GM18502 (cell line): ENCODE measurements at regions not wholly inside any gene's neighbourhood (a gene's known extent, or its start where the extent isn't known, plus 50 kb on each side); places are given as distances from the start of the nearest gene placed in this dataset.

Experiments
- ATAC-seq: cut with Tn5 transposase; IDR thresholded peaks from one replicate; pipeline ENCODE4 v1.9.1; 2021; ENCODE audit warnings: mild to moderate bottlenecking; ENCODE audit not compliant: unreplicated experiment, poor library complexity

DNA sequence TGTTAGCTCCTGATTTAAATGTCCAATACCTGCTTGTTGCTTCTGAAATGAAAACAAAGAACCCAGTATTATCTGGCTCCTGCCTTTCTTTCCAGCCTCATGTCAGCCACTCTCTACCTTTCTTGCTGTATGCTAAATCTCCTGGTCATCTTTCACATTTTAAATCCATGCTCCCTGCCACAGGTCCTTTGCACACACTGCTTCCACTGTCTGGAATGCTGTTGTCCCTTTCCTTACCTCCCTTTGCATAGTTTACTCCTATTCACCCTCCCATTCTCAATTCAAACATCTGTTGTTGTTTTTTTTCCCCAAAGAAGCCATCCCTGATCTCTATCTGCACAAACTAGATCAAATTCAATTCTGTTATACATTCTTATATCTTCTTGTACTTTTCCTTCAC, 97.0 kb upstream of the NR4A3 start:
- no peak for ATAC-seq

DNA sequence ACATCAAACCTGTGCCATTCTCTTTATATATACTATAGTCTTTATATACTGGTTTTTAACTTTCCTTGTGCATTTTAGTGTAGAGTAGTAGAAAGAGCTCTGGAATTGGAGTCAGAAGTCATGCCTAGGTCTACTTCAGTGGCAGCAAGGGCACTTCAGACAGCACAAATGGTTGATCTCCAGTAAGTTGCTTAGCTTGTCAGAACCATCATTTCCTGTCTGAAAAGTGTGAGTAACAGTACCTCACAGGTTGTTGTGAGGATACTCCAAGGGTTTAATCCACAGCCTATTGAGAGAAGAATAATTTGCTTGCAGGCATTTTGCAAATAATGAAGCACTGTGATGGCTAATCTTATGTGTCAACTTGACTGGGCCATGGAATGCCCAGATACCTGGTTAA, 95.8 kb upstream of the NR4A3 start:
- ATAC-seq, result no peak

- ATAC-seq, result no peak
Measured at GRCh38 chr9:99726758-99727157, 94.9 kb upstream of the NR4A3 start.

DNA sequence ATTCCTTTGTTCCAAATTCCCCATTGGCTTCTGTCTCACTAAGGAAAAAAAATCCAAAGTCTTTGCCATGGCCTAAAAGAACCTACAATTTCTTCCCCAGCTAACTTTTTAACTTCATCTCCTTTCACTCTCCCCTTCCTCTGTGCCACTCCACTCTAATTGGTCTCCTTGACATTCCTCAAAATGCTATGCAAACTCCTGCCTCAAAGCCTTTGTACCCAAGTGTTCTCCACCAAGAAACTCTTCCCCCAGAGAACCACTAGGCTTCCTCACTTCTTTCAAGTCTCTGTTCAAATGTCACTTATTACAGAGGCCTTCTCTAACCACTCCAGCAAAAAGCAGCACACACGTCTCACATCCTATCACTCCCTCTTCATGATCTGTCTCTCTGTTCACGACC, 91.6 kb upstream of the NR4A3 start:
- no peak for ATAC-seq

DNA sequence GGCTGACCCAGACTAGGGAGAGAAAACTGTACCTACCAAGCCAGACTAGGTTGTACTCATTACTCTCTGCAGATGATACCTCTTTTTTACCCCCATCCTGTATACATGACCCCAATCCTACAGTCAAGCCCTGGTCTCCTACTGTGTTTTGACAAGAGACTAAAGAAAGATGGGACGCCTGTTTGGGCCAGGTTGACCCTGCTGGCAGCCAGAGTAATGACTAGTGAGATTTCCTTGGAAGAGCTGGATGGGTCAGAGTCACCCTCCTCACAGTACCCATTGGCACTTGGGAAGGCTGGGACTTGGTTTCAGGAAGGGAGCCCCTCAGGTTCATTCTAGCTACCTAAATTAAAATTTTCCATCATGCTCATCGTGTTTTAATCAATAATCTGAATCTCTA, 89.7 kb upstream of the NR4A3 start:
- no peak for ATAC-seq

DNA sequence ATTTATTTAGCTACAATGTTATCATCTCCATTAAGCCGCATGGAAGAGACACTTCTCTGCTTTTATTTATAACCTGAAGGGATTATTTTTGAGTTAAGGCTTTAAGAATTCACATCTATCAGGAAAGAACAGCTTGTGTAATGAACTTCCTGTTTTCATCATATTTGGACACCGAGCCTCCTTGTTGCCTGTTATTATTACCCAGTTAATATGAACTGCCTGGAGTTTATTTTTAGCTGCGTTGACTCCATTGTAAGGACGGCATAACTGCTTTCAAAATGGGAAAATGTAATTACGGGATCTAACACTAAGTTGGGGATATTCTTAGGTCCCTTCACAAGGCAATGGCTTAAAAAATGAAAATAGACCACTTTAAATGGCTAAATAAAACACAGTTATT, 89.0 kb upstream of the NR4A3 start:
- ATAC-seq, result no peak

GRCh38 chr9:99735041-99735440, 86.6 kb upstream of the NR4A3 start:
- no peak for ATAC-seq

DNA sequence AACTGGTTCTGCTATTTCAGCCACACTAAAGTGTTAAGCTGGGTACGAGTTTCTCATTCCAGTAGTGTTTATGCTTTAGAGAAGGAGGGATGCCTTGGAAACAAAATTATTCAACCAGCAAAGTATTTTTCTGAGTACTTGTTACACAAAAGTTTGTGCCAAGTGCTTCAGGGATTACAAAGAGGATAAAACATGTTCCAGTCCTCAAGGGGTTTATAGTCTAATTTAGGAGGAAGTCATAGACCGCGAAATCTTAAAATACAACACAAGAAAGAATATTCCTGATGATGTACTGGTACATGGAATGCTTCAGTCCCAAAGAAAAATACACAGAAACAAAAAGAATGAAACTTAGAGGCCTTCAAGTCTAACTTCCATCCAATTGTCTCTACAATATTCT, 85.4 kb upstream of the NR4A3 start:
- ATAC-seq, result no peak

DNA sequence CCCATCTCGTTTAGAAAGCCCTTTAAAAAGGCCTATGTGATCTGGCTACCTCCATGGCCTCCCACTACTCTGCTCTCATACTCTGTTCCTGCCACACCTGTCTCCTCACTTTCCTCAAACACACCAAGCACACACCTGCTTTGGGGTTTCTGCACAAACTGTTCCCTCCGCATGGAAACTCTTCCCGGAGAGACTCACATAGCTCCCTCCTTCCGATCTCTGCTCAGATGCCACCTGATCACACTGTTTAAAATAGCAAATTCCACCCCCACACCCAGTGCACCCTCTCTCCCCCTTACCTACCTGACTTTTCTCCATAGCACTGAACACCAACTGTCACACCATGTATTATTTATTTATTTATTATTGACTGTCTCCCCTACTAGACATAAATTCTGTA, 84.0 kb upstream of the NR4A3 start:
- ATAC-seq, result no peak

GRCh38 chr9:99743006-99743405, 78.7 kb upstream of the NR4A3 start:
- ATAC-seq, result no peak

- no peak for ATAC-seq
Measured at GRCh38 chr9:99743455-99743854, 78.2 kb upstream of the NR4A3 start.

DNA sequence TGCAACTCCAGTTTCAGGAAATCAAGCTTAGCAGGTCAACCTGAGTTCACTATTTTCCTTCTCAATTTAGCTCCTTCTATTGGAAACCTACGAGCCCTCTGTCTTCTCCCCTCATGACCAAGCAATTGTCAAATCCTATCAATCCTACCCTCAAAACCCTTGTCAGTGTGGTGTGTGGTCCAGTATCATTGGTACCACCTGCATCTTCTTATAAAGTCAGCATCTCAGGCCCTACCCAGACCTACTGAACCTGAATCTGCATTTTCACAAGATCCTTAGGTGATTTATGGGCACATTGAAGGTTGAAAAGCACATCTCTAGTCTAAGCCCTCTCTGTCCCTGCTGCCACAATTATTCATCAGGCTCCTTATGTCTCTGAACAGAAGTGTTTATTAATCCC, 77.6 kb upstream of the NR4A3 start:
- no peak for ATAC-seq

DNA sequence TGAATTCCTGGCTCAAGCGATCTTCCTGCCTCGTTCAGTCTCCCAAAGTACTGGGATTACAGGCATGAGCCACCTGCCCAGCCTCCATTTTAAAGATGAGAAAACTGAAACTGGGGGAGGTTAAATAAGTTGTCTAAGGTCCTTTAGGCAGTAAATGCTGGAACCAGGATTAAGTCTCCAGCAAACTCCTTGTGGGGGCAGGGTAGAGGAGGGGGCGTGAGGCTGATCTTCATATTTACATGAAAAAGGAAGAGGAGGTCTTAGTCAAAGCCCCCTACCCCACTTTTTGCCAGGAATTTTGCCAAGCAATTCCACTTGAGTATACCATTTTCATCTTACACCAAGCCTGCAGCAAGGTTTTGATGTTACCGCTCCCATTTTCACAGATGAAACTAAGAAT, 76.6 kb upstream of the NR4A3 start:
- ATAC-seq, result no peak

GRCh38 chr9:99746406-99746805, 75.3 kb upstream of the NR4A3 start:
- ATAC-seq, result no peak

GRCh38 chr9:99748266-99748665, 73.4 kb upstream of the NR4A3 start:
- no peak for ATAC-seq

DNA sequence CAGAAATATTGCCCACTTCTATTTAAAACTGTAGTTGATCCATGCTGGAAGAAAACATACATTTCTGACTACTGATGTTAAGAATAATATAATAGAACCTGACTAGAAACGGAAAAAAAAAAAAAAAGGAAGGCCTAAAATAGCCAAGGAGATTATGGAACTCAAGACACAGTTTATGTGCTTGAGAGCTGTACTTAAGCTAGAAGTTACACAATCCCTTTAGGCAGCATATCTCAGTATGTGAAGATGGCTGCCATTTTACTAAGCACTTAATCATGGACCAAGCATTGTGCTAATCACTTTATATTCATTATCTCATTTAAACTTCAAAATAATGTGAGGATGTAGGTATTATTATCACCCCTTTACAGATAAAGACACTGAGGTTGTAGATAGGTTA, 73.0 kb upstream of the NR4A3 start:
- no peak for ATAC-seq

- no peak for ATAC-seq
Measured at GRCh38 chr9:99749641-99750040, 72.0 kb upstream of the NR4A3 start.

- no peak for ATAC-seq
Measured at GRCh38 chr9:99750526-99750925, 71.2 kb upstream of the NR4A3 start.

DNA sequence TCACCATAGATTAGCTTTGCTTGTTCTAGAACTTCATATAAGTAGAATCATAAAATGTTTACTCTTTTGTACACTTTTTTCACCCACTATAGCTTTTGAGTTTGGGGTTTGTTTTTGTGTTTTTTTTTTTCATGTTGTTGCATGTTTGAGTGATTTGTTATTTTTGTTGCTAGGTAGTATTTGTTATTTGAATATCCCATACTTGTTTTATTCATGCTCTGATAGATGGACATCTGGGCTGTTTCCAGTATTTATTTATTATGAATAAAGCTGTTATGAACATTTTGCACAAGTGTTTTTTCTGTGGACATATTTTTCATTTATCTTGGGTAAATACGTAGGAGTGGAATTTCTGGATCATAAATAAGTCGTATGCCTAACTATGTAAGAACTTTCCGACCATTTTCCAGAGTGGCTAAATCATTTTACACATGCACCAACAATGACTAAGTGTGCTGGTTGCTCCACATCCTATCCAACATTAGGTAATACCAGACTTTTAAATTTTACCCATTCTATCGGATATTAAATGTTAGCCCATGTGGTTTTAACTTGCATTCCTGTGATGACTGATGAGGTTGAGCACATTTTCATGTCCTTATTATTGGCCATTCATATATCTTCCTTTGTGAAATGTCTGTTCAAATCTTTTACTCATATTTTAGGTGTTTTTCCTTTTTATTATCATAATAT, 69.1 kb upstream of the NR4A3 start:
- no peak for ATAC-seq

GRCh38 chr9:99753436-99753835, 68.2 kb upstream of the NR4A3 start:
- no peak for ATAC-seq

- ATAC-seq, result no peak
Measured at GRCh38 chr9:99760421-99760820, 61.3 kb upstream of the NR4A3 start.

DNA sequence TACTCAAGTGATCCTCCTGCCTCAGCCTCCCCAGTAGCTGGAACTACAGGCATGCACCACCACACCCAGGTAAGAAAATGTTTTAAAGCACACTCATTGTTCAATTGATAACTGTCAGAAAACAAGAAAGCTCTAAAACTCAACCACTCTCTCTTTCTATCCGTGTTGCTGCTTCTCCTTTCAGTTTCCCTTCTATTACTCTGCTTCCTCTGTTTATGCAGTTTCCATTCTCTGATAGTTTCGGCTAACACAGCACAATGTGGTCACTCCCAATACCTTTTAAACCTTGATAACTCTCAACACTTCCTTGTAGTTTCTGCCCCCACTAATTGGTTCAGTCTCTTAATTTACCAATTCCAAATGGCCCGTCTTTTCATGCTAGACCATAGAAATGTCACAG, 59.2 kb upstream of the NR4A3 start:
- ATAC-seq, result peak; percentile 99
